ENCODE measurements at regions not wholly inside any gene's neighbourhood (a gene's known extent, or its start where the extent isn't known, plus 50 kb on each side); places are given as distances from the start of the nearest gene placed in this dataset.
"Not testable (repeated sequence)": the region's sequence is repeated elsewhere in the genome, so short reads cannot be mapped to it uniquely, and the experiment has no call there.

GRCh38 chr3:26291840-26292239, 330.7 kb upstream of the LRRC3B start:
- no peak for DNase-seq

DNA sequence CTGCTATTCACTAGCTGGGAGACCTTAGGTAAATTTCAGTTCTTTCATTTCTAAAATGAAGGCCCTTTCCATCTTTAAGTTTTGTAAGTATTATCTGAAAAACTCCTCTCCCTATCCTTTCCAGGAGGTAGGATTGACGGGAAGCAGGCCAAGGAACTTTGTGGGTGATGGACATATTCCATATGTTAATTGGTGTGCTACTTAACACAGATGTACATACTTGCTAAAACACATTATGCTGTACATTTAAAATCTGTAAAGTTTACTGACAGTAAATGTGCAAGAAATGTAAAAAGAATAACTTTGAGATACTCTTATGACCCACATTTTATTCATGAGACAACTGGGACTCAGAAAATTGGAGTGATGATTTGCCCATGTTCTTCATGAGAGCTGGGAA, 329.8 kb upstream of the LRRC3B start:
- DNase-seq = no peak

DNA sequence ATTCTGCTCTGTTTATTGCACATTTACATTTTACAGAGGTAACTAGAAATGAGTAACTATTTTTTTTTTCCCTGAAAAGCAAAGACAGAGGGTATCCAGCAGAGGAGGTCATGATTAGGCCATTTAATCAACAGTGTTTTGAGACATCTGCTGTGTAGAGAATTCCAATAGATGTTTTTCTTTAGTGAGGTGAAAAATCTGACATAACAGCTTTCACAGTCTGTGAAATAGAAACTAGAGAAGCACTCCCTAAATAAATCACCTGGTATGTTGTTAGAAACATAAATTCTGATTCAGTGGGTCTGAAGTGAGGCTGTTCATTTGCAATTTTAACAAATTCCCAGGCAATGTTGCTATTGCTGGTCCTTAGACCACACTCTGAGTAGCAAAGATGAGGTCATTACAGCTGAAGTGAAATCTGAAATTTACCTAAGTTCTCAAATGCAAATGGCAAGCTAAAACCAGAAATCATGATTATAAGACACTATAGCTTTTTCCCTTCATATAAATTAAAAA, 329.2 kb upstream of the LRRC3B start:
- DNase-seq = no peak

DNA sequence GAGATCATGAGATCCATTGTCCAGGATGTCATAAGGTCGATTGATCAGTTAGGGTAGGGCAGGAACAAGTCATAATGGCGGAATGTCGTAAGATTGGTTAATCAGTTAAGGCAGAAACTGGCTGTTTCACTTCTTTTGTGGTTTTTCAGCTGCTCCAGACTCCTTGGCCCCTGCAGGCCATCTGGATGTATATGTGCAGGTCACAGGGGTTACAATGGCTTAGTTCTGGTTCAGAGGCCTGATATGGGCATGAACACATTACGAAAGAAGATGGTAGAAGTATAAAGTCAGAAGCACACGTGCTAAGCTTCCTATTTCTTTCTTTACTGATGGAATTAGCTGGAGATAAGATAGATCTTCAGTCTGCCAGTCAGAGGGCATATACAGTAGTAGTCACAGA, 315.4 kb upstream of the LRRC3B start:
- no peak for DNase-seq

- DNase-seq = no peak
These were observed 314.8 kb upstream of the LRRC3B start for GRCh38 chr3:26307787-26308186.

- no peak for DNase-seq
These were observed 314.1 kb upstream of the LRRC3B start for GRCh38 chr3:26308454-26308853.

DNA sequence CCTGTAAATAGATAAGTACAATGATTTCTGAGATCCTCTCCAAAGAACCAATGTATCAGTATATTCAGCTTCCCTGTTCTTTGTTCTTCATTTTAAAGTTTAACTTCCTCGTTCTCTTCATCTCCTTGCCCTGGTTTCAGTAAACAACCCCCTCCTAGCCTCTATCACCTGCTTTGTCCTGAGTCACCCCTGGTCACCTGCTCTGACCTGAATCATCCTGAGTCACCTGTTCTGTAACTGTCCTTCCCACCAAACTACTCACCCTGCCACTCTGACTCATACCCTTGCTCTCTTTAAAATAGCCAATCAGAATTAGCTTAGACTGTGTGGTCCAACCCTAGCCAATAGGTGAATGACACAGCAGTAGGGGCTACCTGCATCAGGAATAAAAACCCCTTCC, 313.0 kb upstream of the LRRC3B start:
- DNase-seq = not testable (repeated sequence)

- no peak for DNase-seq
These were observed 309.8 kb upstream of the LRRC3B start for GRCh38 chr3:26312816-26313215.

DNA sequence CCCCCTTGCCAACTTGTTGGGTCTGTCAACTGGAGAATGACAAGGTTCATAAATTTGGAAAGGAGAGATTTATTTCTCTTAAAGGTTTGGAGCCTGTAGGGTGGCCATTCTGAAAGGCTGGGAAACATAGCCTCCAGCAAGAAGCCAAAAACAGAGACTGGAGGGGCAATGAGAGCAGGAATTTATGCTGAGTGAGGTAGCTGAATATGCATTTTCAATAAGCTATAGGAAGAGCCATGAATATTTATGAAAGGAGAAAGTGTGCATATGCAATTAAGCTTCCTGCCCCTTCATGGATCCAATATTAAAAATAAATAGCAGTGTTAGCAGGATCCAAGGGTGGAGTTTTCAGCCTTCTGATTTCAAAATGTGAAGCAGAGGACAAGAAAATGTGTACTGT, 306.1 kb upstream of the LRRC3B start:
- no peak for DNase-seq

DNA sequence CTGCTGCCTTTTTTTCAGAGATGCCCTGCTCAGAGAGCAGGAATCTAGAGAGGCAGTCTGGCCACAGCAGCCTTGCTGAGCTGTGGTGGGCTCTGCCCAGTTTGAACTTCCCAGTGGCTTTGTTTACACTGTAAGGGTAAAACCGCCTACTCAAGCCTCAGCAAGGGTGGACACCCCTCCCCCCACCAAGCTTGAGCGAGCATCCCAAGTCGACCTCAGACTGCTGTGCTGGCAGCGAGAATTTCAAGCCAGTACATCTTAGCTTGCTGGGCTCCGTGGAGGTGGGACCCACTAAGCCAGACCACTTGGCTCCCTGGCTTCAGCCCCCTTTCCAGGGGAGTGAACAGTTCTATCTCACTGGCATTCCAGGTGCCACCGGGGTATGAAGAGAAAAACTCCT, 298.8 kb upstream of the LRRC3B start:
- DNase-seq = not testable (repeated sequence)

DNA sequence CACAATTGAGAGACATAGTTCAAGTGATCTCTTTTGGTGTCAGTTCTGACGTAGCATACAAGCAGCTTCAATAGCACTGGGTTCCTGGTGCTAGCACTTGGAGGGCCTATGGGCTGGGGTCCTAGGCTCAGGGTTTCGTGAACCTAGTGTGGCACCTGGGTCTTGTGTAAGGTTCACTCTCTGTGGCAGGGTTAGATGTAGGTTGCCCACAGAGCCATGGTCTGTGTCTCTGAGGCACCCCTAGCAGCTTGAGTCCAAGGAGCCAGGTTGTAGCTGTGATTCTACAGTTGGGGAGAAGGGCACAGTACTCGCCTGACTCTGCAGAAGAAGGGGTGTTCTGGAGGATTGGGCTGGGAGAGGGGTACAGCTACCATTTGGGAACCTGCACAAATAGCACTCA, 282.6 kb upstream of the LRRC3B start:
- DNase-seq = no peak

DNA sequence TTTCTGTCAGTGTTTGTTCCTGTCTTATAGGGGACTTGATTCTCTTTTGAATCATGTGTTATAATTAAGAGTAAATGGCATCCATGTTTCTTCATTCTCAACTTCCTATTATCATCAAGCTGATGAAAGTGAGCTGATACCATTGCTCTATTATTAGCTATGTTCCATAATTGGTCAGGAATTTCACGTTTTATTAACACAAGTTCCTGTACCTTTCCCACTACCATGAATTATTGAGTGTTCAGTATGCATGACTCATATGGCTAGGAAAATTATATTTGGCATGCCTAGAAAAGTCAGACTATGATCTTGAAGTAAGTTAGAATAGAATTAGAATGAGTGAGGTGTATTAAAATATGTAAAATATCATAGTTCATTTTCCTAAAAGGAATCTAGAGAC, 278.9 kb upstream of the LRRC3B start:
- no peak for DNase-seq

- DNase-seq = no peak
These were observed 277.0 kb upstream of the LRRC3B start for GRCh38 chr3:26345613-26346012.

DNA sequence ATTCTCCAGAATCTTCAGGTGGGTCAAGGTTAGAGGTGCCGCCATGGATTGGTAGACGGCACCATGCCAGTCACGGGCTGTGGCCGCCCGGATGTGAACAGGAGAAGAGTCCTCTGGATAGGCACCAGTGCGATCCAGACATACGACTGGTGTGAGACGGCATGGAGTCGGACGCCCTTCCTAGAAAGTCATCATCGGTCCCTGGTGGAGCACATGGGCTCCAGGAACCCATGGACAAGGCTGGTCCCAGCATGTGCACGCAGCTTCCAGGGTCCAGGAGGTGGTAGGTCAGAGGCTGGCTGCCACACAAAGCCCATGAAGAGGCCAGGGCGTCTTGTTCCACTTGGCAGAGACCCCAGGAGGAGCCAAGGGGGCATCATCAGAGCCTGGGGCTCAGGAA, 276.1 kb upstream of the LRRC3B start:
- no peak for DNase-seq

DNA sequence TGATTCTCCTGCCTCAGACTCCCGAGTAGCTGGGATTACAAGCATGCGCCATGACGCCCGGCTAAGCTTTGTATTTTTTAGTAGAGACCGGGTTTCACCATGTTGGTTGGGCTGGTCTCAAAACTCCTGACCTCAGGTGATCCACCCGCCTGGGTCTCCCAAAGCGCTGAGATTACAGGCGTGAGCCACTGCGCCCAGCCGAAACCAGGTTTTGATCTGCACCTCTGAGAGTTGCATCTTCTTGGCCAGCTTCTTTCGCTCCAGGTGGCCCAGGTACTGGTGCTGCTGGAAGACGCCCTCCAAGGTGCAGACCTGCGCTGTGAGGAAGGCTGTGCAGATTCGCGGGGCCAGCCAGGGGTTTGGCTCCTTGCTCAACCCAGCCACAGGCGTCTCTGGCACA, 275.4 kb upstream of the LRRC3B start:
- DNase-seq = no peak

- no peak for DNase-seq
These were observed 271.7 kb upstream of the LRRC3B start for GRCh38 chr3:26350853-26351252.

- no peak for DNase-seq
These were observed 269.5 kb upstream of the LRRC3B start for GRCh38 chr3:26353097-26353496.

DNA sequence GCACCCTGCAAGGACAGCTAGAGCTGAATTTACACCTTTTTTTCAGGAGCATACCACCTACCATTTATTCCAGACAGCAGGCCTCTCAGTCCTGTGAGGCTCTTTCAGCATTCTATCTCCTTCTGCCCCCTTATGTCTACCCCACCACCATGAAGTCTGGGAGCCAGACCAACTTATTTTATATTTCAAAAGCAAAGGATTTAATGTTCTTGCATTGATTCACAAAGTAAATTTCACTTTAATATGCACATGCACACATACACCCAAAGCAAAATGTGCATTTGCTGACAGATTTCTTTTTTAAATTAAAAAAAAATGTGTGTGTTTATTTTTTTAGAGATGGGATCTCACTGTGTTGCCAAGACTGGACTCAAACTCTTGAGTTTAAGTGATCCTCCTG, 264.2 kb upstream of the LRRC3B start:
- DNase-seq = no peak

- DNase-seq = no peak
These were observed 256.9 kb upstream of the LRRC3B start for GRCh38 chr3:26365706-26366105.

DNA sequence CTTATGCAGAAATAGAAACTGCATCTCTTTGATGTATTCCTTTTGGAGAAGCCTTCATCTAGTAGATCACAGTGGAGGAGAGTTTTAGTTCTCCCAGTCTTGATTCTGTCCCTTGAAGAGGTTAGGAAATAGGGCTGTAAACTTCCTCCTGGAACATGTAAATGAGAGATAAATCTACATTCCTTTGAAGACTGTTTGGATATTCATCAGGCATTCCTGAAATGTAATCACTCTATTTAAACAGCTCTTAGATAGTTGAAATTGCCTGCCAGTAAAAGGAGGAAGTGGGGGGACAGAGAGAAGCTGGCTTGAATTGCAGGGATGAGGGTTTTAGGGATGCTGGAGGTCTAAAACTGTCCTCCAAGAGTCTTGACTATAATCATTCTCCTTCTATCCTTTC, 254.3 kb upstream of the LRRC3B start:
- no peak for DNase-seq

GRCh38 chr3:26369133-26369532, 253.4 kb upstream of the LRRC3B start:
- no peak for DNase-seq

DNA sequence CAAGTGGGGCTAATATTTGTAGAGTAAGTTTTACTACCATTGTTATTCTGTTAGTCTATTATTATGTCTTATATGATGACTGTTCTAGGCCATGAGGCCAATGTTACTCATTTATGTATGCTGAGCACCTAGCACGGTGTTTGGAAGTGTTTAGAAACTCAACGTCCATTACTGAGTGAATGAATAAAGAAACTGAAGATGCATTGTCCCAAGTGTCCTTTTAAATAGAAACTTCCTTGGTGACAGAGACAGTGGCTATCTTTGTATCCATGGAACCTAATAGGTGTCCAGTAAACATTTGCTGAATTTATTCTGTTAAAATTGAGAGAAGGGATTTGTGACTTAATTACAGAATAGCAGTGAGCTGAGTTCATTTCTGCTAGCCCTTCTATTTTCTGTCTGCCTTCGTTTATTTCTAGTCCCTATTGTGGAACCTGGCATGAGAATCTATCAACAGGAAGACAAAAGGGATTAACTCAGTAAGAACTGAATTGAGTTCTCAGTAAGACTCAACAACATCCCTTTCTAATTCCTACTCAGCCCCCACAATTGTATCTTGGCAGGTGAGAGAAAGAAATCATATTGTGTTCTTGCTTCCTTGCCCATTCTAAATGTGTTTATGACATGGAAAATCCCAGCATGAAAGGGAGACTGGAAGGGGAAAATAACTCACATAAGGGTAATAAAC, 246.6 kb upstream of the LRRC3B start:
- DNase-seq = no peak

- DNase-seq = no peak
These were observed 241.2 kb upstream of the LRRC3B start for GRCh38 chr3:26381411-26381810.

DNA sequence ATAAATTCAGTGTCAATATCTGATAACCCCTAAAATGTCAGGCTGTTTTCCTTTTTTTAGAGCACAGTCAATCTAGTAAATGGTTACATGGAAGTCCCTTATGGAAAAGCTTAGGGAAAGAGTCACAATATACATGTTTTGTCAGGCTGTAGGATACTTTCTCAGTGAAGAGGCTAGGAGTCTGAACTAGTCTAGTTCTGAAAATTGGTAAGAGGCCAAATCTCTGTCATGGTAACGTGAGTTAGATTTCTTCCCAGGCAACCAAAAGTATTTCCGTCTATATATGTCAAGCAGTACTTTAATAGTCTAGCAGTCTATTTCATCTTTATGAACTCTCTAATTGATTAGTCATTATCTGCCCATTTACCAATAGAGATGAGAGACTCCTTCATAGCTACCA, 215.9 kb upstream of the LRRC3B start:
- no peak for DNase-seq

GRCh38 chr3:26418553-26418952, 204.0 kb upstream of the LRRC3B start:
- DNase-seq = no peak
